Stomach smooth muscle (tissue), 2 donors: ENCODE measurements at regions not wholly inside any gene's neighbourhood (a gene's known extent, or its start where the extent isn't known, plus 50 kb on each side); places are given as distances from the start of the nearest gene placed in this dataset.

Experiments
- H3K27ac ChIP-seq: one replicate; pipeline ENCODE4 v1.7.0; 2013; ENCODE audit warnings: mild to moderate bottlenecking, low read length, inconsistent platforms
- H3K27me3 ChIP-seq, 2 donors: one replicate each; pipeline ENCODE4 v1.7.0; 2013; ENCODE audit warnings: low read length in 2 of 2; ENCODE audit not compliant: insufficient read depth in 2 of 2, control insufficient read depth in 1 of 2
- H3K36me3 ChIP-seq, 2 donors: one replicate each; pipeline ENCODE4 v1.7.0; 2013; ENCODE audit warnings: low read length in 2 of 2; ENCODE audit not compliant: control insufficient read depth in 2 of 2, insufficient read depth in 2 of 2
- H3K4me1 ChIP-seq: one replicate; pipeline ENCODE4 v1.7.0; 2013; ENCODE audit warnings: low read length; ENCODE audit not compliant: control insufficient read depth, insufficient read depth
- H3K4me3 ChIP-seq, 2 donors: one replicate each; pipeline ENCODE4 v1.7.0; 2013; ENCODE audit warnings: low read length in 2 of 2
- H3K9ac ChIP-seq, 2 donors: one replicate each; pipeline ENCODE4 v1.7.0; 2013; ENCODE audit warnings: low read length in 2 of 2, mild to moderate bottlenecking in 1 of 2
- H3K9me3 ChIP-seq, 2 donors: one replicate each; pipeline ENCODE4 v1.7.0; 2013; ENCODE audit warnings: low read length in 2 of 2; ENCODE audit not compliant: control insufficient read depth in 2 of 2
- donor health status: healthy.
- donor health status: Pancreatic carcinoma.

GRCh38 chr2:3115301-3116042 is 262.1 kb downstream of the EIPR1 start:
- no peaks in the 10 kb centered on the region for H3K4me1 ChIP-seq
- H3K27me3 ChIP-seq: no peaks in the 10 kb centered on the region
- no peak overlapping the region for H3K4me3 ChIP-seq
- H3K27ac ChIP-seq: no peak overlapping the region
- H3K36me3 ChIP-seq: no peaks in the 10 kb centered on the region
- no peak overlapping the region for H3K9ac ChIP-seq
- H3K9me3 ChIP-seq: no peaks in the 10 kb centered on the region

- H3K4me1 ChIP-seq: no peaks in the 10 kb centered on the region
- H3K9me3 ChIP-seq: peaks cover 0 to 2% of the 10 kb centered on the region in 2 donors
- no peaks in the 10 kb centered on the region for H3K27me3 ChIP-seq
- no peak overlapping the region for H3K4me3 ChIP-seq
- H3K36me3 ChIP-seq: no peaks in the 10 kb centered on the region
- no peak overlapping the region for H3K27ac ChIP-seq
- no peak overlapping the region for H3K9ac ChIP-seq
Observed at GRCh38 chr2:3114406-3115185, 263.0 kb downstream of the EIPR1 start.

- Histone ChIP-seq H3K9ac (no peak overlapping the region), H3K27me3 (no peaks in the 10 kb centered on the region), H3K27ac (no peak overlapping the region), H3K4me1 (no peaks in the 10 kb centered on the region), H3K4me3 (no peak overlapping the region), H3K9me3 (peaks cover 0 to 2% of the 10 kb centered on the region in 2 donors), H3K36me3 (no peaks in the 10 kb centered on the region)
Observed at GRCh38 chr2:3113769-3114168, 263.8 kb downstream of the EIPR1 start.

- H3K9me3 ChIP-seq: peaks cover 0 to 2% of the 10 kb centered on the region in 2 donors
- no peak overlapping the region for H3K27ac ChIP-seq
- H3K4me1 ChIP-seq: no peaks in the 10 kb centered on the region
- H3K36me3 ChIP-seq: no peaks in the 10 kb centered on the region
- H3K9ac ChIP-seq: no peak overlapping the region
- H3K27me3 ChIP-seq: no peaks in the 10 kb centered on the region
- no peak overlapping the region for H3K4me3 ChIP-seq
Observed at GRCh38 chr2:3113122-3113521, 264.5 kb downstream of the EIPR1 start.

- Histone ChIP-seq H3K9me3 (peaks cover 0 to 2% of the 10 kb centered on the region in 2 donors), H3K27me3 (no peaks in the 10 kb centered on the region), H3K36me3 (no peaks in the 10 kb centered on the region), H3K4me1 (no peaks in the 10 kb centered on the region), H3K4me3 (no peak overlapping the region), H3K9ac (no peak overlapping the region), H3K27ac (no peak overlapping the region)
Observed at GRCh38 chr2:3112553-3112952, 265.1 kb downstream of the EIPR1 start.

- no peaks in the 10 kb centered on the region for H3K4me1 ChIP-seq
- H3K9me3 ChIP-seq: peaks cover 0 to 2% of the 10 kb centered on the region in 2 donors
- H3K9ac ChIP-seq: no peak overlapping the region
- H3K27me3 ChIP-seq: no peaks in the 10 kb centered on the region
- no peaks in the 10 kb centered on the region for H3K36me3 ChIP-seq
- no peak overlapping the region for H3K4me3 ChIP-seq
- H3K27ac ChIP-seq: no peak overlapping the region
Observed at GRCh38 chr2:3112131-3112530, 265.5 kb downstream of the EIPR1 start.

- Histone ChIP-seq H3K4me3 (no peak overlapping the region), H3K36me3 (no peaks in the 10 kb centered on the region), H3K9ac (no peak overlapping the region)
Observed at GRCh38 chr2:3110994-3111666, 266.5 kb downstream of the EIPR1 start.

GRCh38 chr2:3110555-3110954 is 267.1 kb downstream of the EIPR1 start:
- H3K9me3 ChIP-seq: peaks cover 0 to 2% of the 10 kb centered on the region in 2 donors

More at GRCh38 chr2:3110994-3111666, 266.5 kb downstream of the EIPR1 start:
- H3K27ac ChIP-seq: no peak overlapping the region
- no peaks in the 10 kb centered on the region for H3K4me1 ChIP-seq
- H3K27me3 ChIP-seq: no peaks in the 10 kb centered on the region
- H3K9me3 ChIP-seq: peaks cover 0 to 2% of the 10 kb centered on the region in 2 donors

GRCh38 chr2:3108710-3109702 is 268.6 kb downstream of the EIPR1 start:
- Histone ChIP-seq H3K9ac (no peak overlapping the region), H3K27ac (no peak overlapping the region), H3K4me1 (no peaks in the 10 kb centered on the region), H3K36me3 (no peaks in the 10 kb centered on the region), H3K4me3 (no peak overlapping the region), H3K27me3 (no peaks in the 10 kb centered on the region), H3K9me3 (peaks cover 0 to 2% of the 10 kb centered on the region in 2 donors)

More at GRCh38 chr2:3110555-3110954, 267.1 kb downstream of the EIPR1 start:
- Histone ChIP-seq H3K4me3 (no peak overlapping the region), H3K36me3 (no peaks in the 10 kb centered on the region), H3K4me1 (no peaks in the 10 kb centered on the region), H3K27ac (no peak overlapping the region), H3K9ac (no peak overlapping the region), H3K27me3 (no peaks in the 10 kb centered on the region)

- H3K4me3 ChIP-seq: no peak overlapping the region
- H3K9me3 ChIP-seq: peaks cover 0 to 2% of the 10 kb centered on the region in 2 donors
- no peaks in the 10 kb centered on the region for H3K36me3 ChIP-seq
- H3K4me1 ChIP-seq: no peaks in the 10 kb centered on the region
- no peak overlapping the region for H3K9ac ChIP-seq
- H3K27ac ChIP-seq: no peak overlapping the region
- H3K27me3 ChIP-seq: no peaks in the 10 kb centered on the region
Observed at GRCh38 chr2:3108105-3108504, 269.5 kb downstream of the EIPR1 start.
